BJ (cell line): ENCODE measurements at regions not wholly inside any gene's neighbourhood (a gene's known extent, or its start where the extent isn't known, plus 50 kb on each side); places are given as distances from the start of the nearest gene placed in this dataset.

Source experiments
- CTCF ChIA-PET: fragments of 350-600 bp; formaldehyde crosslinking; extraction: SDS; loops from one replicate; lab custom pipeline; 2021; ENCODE audit warnings: antibody characterized with exemption, inconsistent platforms; lab: Yijun Ruan, JAX
- POLR2A ChIA-PET: fragments of 300-600 bp; sonication (Branson Sonifier 250); formaldehyde crosslinking; extraction: SDS; loops from one replicate; lab custom pipeline; 2021; ENCODE audit warnings: antibody characterized with exemption; lab: Charles Lee
- DNase-seq: peaks from one replicate; pipeline ENCODE4 v3.0.0-alpha.2; 2011; ENCODE audit warnings: low read depth
- H3K27me3 ChIP-seq: 2 replicates; pipeline ENCODE4 v1.6.0; 2011; ENCODE audit warnings: low read length; ENCODE audit not compliant: control insufficient read depth, insufficient read depth
- H3K36me3 ChIP-seq: 2 replicates; pipeline ENCODE4 v1.5.1; 2011; ENCODE audit warnings: low read length; ENCODE audit not compliant: control insufficient read depth, insufficient read depth
- H3K4me3 ChIP-seq: 2 replicates; pipeline ENCODE4 v1.5.1; 2011; ENCODE audit warnings: low read depth, mild to moderate bottlenecking, control low read depth, low read length
- CTCF ChIP-seq: IDR thresholded peaks from 2 replicates; pipeline ENCODE4 v1.5.1; 2011; ENCODE audit warnings: low read depth, mild to moderate bottlenecking, control low read depth, inconsistent platforms, low read length, moderate library complexity; ENCODE audit not compliant: insufficient read depth

- ChIA-PET CTCF (interaction anchor here (0.6 kb wide), 1 partner anchor 45 kb away, joined by 3 read pairs; no protein-coding TSS in a partner anchor), POLR2A (no interaction called here)
- no peaks in the 10 kb centered on the region for H3K36me3 ChIP-seq
- no peak overlapping the region for H3K4me3 ChIP-seq
- DNase-seq: no peak
- no peaks in the 10 kb centered on the region for H3K27me3 ChIP-seq
- no peak for TF ChIP-seq CTCF
These were observed 595.3 kb upstream of the CADM1 start for GRCh38 chr11:116099541-116099940.

GRCh38 chr11:116096272-116096995 lies 592.2 kb upstream of the CADM1 start:
- no peaks in the 10 kb centered on the region for H3K36me3 ChIP-seq
- H3K27me3 ChIP-seq: no peaks in the 10 kb centered on the region
- DNase-seq: no peak
- POLR2A ChIA-PET: no interaction called here
- no peak for TF ChIP-seq CTCF
- CTCF ChIA-PET: no interaction called here
- H3K4me3 ChIP-seq: no peak overlapping the region

- Histone ChIP-seq H3K4me3 (no peak overlapping the region), H3K36me3 (no peaks in the 10 kb centered on the region), H3K27me3 (no peaks in the 10 kb centered on the region)
- CTCF ChIA-PET: no interaction called here
- no peak for DNase-seq
- TF ChIP-seq CTCF: no peak
- POLR2A ChIA-PET: no interaction called here
These were observed 589.5 kb upstream of the CADM1 start for GRCh38 chr11:116093481-116094270.

- CTCF ChIA-PET: no interaction called here
- POLR2A ChIA-PET: no interaction called here
- Histone ChIP-seq H3K27me3 (no peaks in the 10 kb centered on the region), H3K36me3 (no peaks in the 10 kb centered on the region), H3K4me3 (no peak overlapping the region)
- TF ChIP-seq CTCF: no peak
- DNase-seq: no peak
These were observed 588.9 kb upstream of the CADM1 start for GRCh38 chr11:116093065-116093464.

GRCh38 chr11:116086426-116086825 lies 582.2 kb upstream of the CADM1 start:
- Histone ChIP-seq H3K36me3 (no peaks in the 10 kb centered on the region), H3K4me3 (no peak overlapping the region), H3K27me3 (no peaks in the 10 kb centered on the region)
- ChIA-PET POLR2A (no interaction called here), CTCF (no interaction called here)
- TF ChIP-seq CTCF: no peak
- no peak for DNase-seq
